ENCODE measurements at regions not wholly inside any gene's neighbourhood (a gene's known extent, or its start where the extent isn't known, plus 50 kb on each side); places are given as distances from the start of the nearest gene placed in this dataset.

DNA sequence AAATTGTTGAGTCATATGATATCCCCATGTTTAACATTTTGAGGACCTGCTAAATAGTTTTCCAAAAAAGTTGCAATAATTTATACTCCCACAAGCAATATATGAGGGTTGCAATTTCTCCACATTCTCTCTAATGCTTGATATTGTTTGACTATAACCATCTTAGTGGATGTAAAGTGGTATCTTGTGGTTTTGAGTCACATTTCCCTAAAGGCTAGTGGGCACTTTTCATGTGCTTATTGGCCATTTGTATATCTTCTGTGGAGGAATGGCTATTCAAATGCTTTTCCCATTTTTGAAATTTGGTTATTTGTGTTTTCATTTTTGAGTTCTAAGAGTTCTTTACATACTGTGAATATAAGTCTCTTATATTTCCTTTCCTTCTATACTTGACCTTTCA, 82.7 kb downstream of the SCG2 start:
- Histone ChIP-seq H3K4me1 (ENCODE audit: control insufficient read depth, insufficient read depth, low read length) (no peaks in the 10 kb centered on the region), H3K9ac (ENCODE audit: extremely low read depth, low read length, poor library complexity, severe bottlenecking) (no peak overlapping the region), H3K27me3 (ENCODE audit: control insufficient read depth, insufficient read depth, low read length, poor library complexity, severe bottlenecking) (peaks cover 50% of the 10 kb centered on the region), H3K36me3 (ENCODE audit: control insufficient read depth, insufficient read depth, low read length) (no peaks in the 10 kb centered on the region), H3K9me3 (ENCODE audit: control insufficient read depth, low read length) (no peaks in the 10 kb centered on the region), H3K4me3 (ENCODE audit: low read length) (no peak overlapping the region), H3K27ac (ENCODE audit: low read depth, low read length) (no peak overlapping the region)
- TF ChIP-seq, protein P1, sequence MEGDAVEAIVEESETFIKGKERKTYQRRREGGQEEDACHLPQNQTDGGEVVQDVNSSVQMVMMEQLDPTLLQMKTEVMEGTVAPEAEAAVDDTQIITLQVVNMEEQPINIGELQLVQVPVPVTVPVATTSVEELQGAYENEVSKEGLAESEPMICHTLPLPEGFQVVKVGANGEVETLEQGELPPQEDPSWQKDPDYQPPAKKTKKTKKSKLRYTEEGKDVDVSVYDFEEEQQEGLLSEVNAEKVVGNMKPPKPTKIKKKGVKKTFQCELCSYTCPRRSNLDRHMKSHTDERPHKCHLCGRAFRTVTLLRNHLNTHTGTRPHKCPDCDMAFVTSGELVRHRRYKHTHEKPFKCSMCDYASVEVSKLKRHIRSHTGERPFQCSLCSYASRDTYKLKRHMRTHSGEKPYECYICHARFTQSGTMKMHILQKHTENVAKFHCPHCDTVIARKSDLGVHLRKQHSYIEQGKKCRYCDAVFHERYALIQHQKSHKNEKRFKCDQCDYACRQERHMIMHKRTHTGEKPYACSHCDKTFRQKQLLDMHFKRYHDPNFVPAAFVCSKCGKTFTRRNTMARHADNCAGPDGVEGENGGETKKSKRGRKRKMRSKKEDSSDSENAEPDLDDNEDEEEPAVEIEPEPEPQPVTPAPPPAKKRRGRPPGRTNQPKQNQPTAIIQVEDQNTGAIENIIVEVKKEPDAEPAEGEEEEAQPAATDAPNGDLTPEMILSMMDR (conservative IDR thresholded peaks at IDR 0.05) = no peak
- Mint-ChIP-seq H3K27ac (no peak overlapping the region), H3K27me3 (ENCODE audit: insufficient read depth) (peaks cover 46% of the 10 kb centered on the region), H3K4me3 (no peak overlapping the region), H3K9me3 (no peaks in the 10 kb centered on the region), H3K4me1 (peaks cover 25% of the 10 kb centered on the region), H3K36me3 (ENCODE audit: low read depth) (no peaks in the 10 kb centered on the region)
- no peak for DNase-seq

DNA sequence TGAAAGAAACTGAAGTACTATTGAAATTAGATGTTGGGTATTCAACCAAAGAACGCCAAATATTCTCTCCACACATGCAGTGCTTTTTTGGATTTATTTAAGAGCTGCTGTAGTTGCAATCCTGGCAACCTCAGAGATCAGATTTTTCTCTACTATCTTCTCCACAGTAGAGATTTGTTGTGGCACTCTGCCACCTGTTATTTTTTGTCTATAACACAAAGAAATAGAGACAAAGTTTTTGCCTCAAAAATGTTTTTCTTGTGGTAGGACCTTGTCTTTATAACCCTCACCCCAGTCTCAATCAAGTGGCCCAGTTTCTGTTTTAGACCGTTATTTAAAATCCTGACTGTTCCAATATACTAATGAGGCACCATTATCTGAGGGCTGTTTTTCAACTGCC, 79.4 kb downstream of the SCG2 start:
- Mint-ChIP-seq H3K27ac (no peak overlapping the region), H3K27me3 (ENCODE audit: insufficient read depth) (peaks cover 29% of the 10 kb centered on the region), H3K36me3 (ENCODE audit: low read depth) (no peaks in the 10 kb centered on the region), H3K4me3 (no peak overlapping the region), H3K9me3 (no peaks in the 10 kb centered on the region), H3K4me1 (peaks cover 10% of the 10 kb centered on the region)
- DNase-seq = no peak
- Histone ChIP-seq H3K9ac (ENCODE audit: extremely low read depth, low read length, poor library complexity, severe bottlenecking) (no peak overlapping the region), H3K9me3 (ENCODE audit: control insufficient read depth, low read length) (no peaks in the 10 kb centered on the region), H3K36me3 (ENCODE audit: control insufficient read depth, insufficient read depth, low read length) (no peaks in the 10 kb centered on the region), H3K4me1 (ENCODE audit: control insufficient read depth, insufficient read depth, low read length) (no peaks in the 10 kb centered on the region), H3K4me3 (ENCODE audit: low read length) (no peak overlapping the region), H3K27ac (ENCODE audit: low read depth, low read length) (no peak overlapping the region), H3K27me3 (ENCODE audit: control insufficient read depth, insufficient read depth, low read length, poor library complexity, severe bottlenecking) (peaks cover 44% of the 10 kb centered on the region)
- WGBS, 2 experiments (ENCODE audit: insufficient coverage in 1 of 2, insufficient read length in 1 of 2) = 91 to 100% methylated on average over 1 to 2 of the region's 2 CpGs
- TF ChIP-seq, protein P1 (conservative IDR thresholded peaks at IDR 0.05) = no peak

DNA sequence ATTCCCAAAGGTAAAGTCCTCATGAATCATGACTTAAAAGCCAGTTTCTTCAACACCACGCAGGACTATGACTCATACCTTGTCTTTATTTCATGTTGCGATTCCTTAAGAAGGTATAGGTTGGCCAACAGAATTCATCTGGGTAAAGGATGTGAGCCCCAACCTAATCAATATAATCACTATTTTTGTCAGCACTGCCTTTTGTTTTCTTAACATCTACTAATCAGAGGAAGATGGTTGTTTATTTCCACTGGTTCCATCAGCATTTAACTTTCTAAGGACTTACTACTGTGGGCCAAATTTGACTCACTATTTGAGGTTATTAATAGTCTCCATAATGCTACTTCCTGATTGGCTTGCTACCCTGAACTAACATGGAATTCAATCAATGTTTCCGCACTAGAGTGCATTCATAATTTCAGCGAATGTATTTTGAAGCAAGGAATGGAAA, 78.6 kb downstream of the SCG2 start:
- no peaks in the 10 kb centered on the region for H3K9me3 Mint-ChIP-seq
- TF ChIP-seq, protein P1 (conservative IDR thresholded peaks at IDR 0.05) = no peak
- H3K36me3 ChIP-seq (ENCODE audit: control insufficient read depth, insufficient read depth, low read length) = no peaks in the 10 kb centered on the region
- 96 to 100% methylated on average over 1 to 4 of the region's 4 CpGs for WGBS, 2 experiments (ENCODE audit: insufficient coverage in 1 of 2, insufficient read length in 1 of 2)
- no peak overlapping the region for H3K27ac ChIP-seq (ENCODE audit: low read depth, low read length)
- no peak for DNase-seq
- no peaks in the 10 kb centered on the region for H3K9me3 ChIP-seq (ENCODE audit: control insufficient read depth, low read length)
- no peak overlapping the region for H3K4me3 ChIP-seq (ENCODE audit: low read length)
- peaks cover 3% of the 10 kb centered on the region for H3K4me1 Mint-ChIP-seq
- H3K9ac ChIP-seq (ENCODE audit: extremely low read depth, low read length, poor library complexity, severe bottlenecking) = no peak overlapping the region
- H3K27me3 Mint-ChIP-seq (ENCODE audit: insufficient read depth) = peaks cover 30% of the 10 kb centered on the region
- no peak overlapping the region for H3K4me3 Mint-ChIP-seq
- H3K27me3 ChIP-seq (ENCODE audit: control insufficient read depth, insufficient read depth, low read length, poor library complexity, severe bottlenecking) = peaks cover 52% of the 10 kb centered on the region
- H3K27ac Mint-ChIP-seq = no peak overlapping the region
- H3K4me1 ChIP-seq (ENCODE audit: control insufficient read depth, insufficient read depth, low read length) = no peaks in the 10 kb centered on the region
- no peaks in the 10 kb centered on the region for H3K36me3 Mint-ChIP-seq (ENCODE audit: low read depth)
